ENCODE measurements at regions not wholly inside any gene's neighbourhood (a gene's known extent, or its start where the extent isn't known, plus 50 kb on each side); places are given as distances from the start of the nearest gene placed in this dataset.

- TF ChIP-seq, protein P1, sequence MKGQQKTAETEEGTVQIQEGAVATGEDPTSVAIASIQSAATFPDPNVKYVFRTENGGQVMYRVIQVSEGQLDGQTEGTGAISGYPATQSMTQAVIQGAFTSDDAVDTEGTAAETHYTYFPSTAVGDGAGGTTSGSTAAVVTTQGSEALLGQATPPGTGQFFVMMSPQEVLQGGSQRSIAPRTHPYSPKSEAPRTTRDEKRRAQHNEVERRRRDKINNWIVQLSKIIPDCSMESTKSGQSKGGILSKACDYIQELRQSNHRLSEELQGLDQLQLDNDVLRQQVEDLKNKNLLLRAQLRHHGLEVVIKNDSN (CRISPR knock-in tag; IDR thresholded peaks at IDR 0.05), result no peak
- TF ChIP-seq ARID4B (CRISPR knock-in tag; IDR thresholded peaks at IDR 0.05; ENCODE audit: borderline replicate concordance), result no peak
- TF ChIP-seq GABPB1 (CRISPR knock-in tag; IDR thresholded peaks at IDR 0.05), result no peak
- TF ChIP-seq ZNF232 (CRISPR knock-in tag; IDR thresholded peaks at IDR 0.05), result no peak
- no peak for TF ChIP-seq SP1 (CRISPR knock-in tag; conservative IDR thresholded peaks at IDR 0.05)
- TF ChIP-seq CTCF (IDR thresholded peaks at IDR 0.05), result no peak
Observed at GRCh38 chr7:131034166-131034881, 293.4 kb upstream of the MKLN1 start.

Data from WTC11 (cell line).